ENCODE measurements at regions not wholly inside any gene's neighbourhood (a gene's known extent, or its start where the extent isn't known, plus 50 kb on each side); places are given as distances from the start of the nearest gene placed in this dataset.

DNA sequence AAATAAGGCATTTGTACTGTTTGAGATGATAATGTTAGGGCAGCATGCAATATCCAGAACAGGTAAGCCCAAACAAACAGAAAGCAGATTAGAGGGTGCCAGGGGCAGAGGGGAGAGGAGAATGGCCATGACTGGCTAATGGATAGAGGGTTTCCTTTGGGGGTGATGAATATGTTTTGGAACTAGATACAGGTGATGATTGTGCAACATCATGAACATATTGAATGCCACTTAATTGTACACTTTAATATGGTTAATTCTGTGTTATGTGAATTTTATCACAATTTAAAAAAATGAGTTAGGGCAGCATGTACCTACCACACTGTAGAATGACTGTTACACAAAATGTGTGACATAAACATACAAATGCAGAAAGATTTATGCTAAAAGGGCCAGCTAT is 255.5 kb upstream of the FN1 start:
- Histone ChIP-seq H3K27me3 (ENCODE audit: control insufficient read depth, low read length) (no peaks in the 10 kb centered on the region), H3F3A (ENCODE audit: control insufficient read depth, insufficient read depth) (no peaks in the 10 kb centered on the region), H4K20me1 (ENCODE audit: control insufficient read depth, insufficient read depth, low read depth, low read length) (no peaks in the 10 kb centered on the region), H3K4me1 (ENCODE audit: control insufficient read depth, low read length) (no peaks in the 10 kb centered on the region), H3K9me2 (replicated peaks; ENCODE audit: control insufficient read depth, low read length) (no peaks in the 10 kb centered on the region), H3K36me3 (ENCODE audit: control insufficient read depth, low read length) (no peaks in the 10 kb centered on the region), H3K4me3 (ENCODE audit: low read length) (no peak overlapping the region), H3K27ac (ENCODE audit: low read depth, low read length) (no peak overlapping the region), H3K4me2 (ENCODE audit: low read length) (no peak overlapping the region), H3K79me2 (ENCODE audit: control insufficient read depth, low read length) (no peaks in the 10 kb centered on the region), H3K9me3 (ENCODE audit: control insufficient read depth, insufficient read depth, low read length) (no peaks in the 10 kb centered on the region)
- TF ChIP-seq, protein P1, sequence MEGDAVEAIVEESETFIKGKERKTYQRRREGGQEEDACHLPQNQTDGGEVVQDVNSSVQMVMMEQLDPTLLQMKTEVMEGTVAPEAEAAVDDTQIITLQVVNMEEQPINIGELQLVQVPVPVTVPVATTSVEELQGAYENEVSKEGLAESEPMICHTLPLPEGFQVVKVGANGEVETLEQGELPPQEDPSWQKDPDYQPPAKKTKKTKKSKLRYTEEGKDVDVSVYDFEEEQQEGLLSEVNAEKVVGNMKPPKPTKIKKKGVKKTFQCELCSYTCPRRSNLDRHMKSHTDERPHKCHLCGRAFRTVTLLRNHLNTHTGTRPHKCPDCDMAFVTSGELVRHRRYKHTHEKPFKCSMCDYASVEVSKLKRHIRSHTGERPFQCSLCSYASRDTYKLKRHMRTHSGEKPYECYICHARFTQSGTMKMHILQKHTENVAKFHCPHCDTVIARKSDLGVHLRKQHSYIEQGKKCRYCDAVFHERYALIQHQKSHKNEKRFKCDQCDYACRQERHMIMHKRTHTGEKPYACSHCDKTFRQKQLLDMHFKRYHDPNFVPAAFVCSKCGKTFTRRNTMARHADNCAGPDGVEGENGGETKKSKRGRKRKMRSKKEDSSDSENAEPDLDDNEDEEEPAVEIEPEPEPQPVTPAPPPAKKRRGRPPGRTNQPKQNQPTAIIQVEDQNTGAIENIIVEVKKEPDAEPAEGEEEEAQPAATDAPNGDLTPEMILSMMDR (IDR thresholded peaks at IDR 0.05; ENCODE audit: low read depth, low read length, poor library complexity, severe bottlenecking) = no peak
- TF ChIP-seq EZH2phosphoT487 (IDR thresholded peaks at IDR 0.05; ENCODE audit: borderline replicate concordance, low read length) = no peak

DNA sequence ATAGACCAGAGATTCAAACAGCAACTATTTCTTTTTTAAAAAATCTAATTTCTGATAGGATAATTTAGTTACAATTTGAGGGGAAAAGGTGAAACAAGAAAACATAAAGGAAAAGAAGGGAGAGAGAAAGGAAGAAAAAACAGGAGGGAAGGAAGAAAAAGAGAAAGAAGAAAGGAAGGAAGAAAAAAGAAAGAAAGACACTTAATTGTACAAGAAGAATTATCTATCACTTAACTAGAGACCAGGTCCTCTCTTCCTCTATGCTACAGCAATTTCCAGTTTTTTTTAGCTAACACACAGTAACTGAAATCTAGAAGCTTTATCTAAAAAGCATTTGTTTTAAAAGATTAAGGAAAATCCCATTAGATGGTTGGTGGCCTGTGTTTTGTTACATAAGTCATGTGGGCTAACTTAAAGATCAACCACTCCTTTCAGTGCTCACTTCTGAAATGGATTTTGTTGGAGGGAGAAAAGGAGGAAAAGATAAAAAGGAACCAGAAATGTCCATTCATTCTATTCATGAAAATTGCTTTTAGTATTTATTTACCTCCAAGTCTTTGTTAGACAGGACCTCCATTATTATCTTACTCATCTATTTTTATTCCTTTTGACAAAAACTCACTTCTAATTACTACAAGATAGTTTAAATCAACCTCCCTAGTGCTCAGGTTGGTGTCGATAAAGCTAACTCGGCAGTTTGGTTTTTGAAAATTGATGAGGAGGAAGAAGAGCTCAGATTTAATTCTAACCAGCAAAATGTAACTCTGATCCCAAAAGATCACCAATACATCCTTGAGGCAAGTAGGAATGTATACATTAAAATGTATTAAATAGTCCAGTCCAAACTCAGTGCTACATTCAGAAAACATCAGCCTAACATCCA is 251.5 kb upstream of the FN1 start:
- H3K27ac ChIP-seq (ENCODE audit: low read depth, low read length) = no peak overlapping the region
- no peaks in the 10 kb centered on the region for H3K27me3 ChIP-seq (ENCODE audit: control insufficient read depth, low read length)
- no peaks in the 10 kb centered on the region for H4K20me1 ChIP-seq (ENCODE audit: control insufficient read depth, insufficient read depth, low read depth, low read length)
- H3F3A ChIP-seq (ENCODE audit: control insufficient read depth, insufficient read depth) = no peaks in the 10 kb centered on the region
- no peak overlapping the region for H3K4me2 ChIP-seq (ENCODE audit: low read length)
- no peaks in the 10 kb centered on the region for H3K9me2 ChIP-seq (replicated peaks; ENCODE audit: control insufficient read depth, low read length)
- TF ChIP-seq EZH2phosphoT487 (IDR thresholded peaks at IDR 0.05; ENCODE audit: borderline replicate concordance, low read length) = no peak
- TF ChIP-seq, protein P1 (IDR thresholded peaks at IDR 0.05; ENCODE audit: low read depth, low read length, poor library complexity, severe bottlenecking) = no peak
- no peak overlapping the region for H3K4me3 ChIP-seq (ENCODE audit: low read length)
- no peaks in the 10 kb centered on the region for H3K9me3 ChIP-seq (ENCODE audit: control insufficient read depth, insufficient read depth, low read length)
- H3K36me3 ChIP-seq (ENCODE audit: control insufficient read depth, low read length) = no peaks in the 10 kb centered on the region
- H3K79me2 ChIP-seq (ENCODE audit: control insufficient read depth, low read length) = no peaks in the 10 kb centered on the region
- no peaks in the 10 kb centered on the region for H3K4me1 ChIP-seq (ENCODE audit: control insufficient read depth, low read length)

DNA sequence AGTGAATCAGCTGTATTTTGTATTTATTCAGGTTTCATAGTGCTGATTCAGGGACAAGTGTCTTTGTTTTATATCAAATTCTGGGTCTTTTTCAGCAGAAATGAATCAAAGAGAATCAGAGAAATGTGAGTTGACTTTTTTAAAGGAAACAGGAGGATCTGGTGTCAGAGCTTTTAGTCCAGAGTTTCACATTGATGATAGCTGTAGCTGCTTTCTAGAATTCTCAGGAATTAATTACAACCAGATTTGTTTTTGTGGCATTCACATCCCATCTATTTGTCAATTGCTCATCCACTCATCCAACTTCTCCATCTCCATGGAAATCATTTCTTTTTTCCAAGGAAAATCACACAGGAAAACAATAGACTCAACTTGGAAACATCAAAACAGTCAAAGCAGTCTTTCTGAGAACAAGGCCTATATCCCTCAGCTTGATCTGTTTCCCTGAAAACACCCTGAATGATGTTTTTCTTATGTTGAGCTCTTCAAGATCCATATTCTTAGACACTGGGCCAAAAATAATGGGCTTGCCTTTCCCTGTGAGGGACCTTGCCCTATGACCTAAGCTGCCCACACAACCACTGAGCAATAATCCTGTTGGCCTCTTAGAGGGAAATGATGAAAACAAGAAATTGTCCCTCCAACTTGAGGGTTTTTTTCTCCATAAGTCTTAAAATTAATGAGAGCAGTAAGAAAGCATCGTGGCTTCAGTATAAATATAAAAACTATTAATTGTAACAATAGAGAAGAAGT is 249.5 kb upstream of the FN1 start:
- no peak overlapping the region for H3K4me2 ChIP-seq (ENCODE audit: low read length)
- H3K27ac ChIP-seq (ENCODE audit: low read depth, low read length) = no peak overlapping the region
- H3F3A ChIP-seq (ENCODE audit: control insufficient read depth, insufficient read depth) = no peaks in the 10 kb centered on the region

More for the DNA sequence above, 249.5 kb upstream of the FN1 start:
- TF ChIP-seq EZH2phosphoT487 (IDR thresholded peaks at IDR 0.05; ENCODE audit: borderline replicate concordance, low read length) = no peak
- TF ChIP-seq, protein P1 (IDR thresholded peaks at IDR 0.05; ENCODE audit: low read depth, low read length, poor library complexity, severe bottlenecking) = no peak
- Histone ChIP-seq H4K20me1 (ENCODE audit: control insufficient read depth, insufficient read depth, low read depth, low read length) (no peaks in the 10 kb centered on the region), H3K36me3 (ENCODE audit: control insufficient read depth, low read length) (no peaks in the 10 kb centered on the region), H3K4me3 (ENCODE audit: low read length) (no peak overlapping the region), H3K9me3 (ENCODE audit: control insufficient read depth, insufficient read depth, low read length) (no peaks in the 10 kb centered on the region), H3K9me2 (replicated peaks; ENCODE audit: control insufficient read depth, low read length) (no peaks in the 10 kb centered on the region), H3K4me1 (ENCODE audit: control insufficient read depth, low read length) (no peaks in the 10 kb centered on the region), H3K79me2 (ENCODE audit: control insufficient read depth, low read length) (no peaks in the 10 kb centered on the region), H3K27me3 (ENCODE audit: control insufficient read depth, low read length) (no peaks in the 10 kb centered on the region)

Measured in DOHH2 (cell line).